ENCODE measurements at regions not wholly inside any gene's neighbourhood (a gene's known extent, or its start where the extent isn't known, plus 50 kb on each side); places are given as distances from the start of the nearest gene placed in this dataset.

- no peak for TF ChIP-seq CTCF (conservative IDR thresholded peaks at IDR 0.05)
- TF ChIP-seq ZFX (IDR thresholded peaks at IDR 0.05): no peak
Measured at GRCh38 chr2:206220997-206221396, 53.5 kb upstream of the ZDBF2 start.
